Panc1 (cell line): ENCODE measurements at regions not wholly inside any gene's neighbourhood (a gene's known extent, or its start where the extent isn't known, plus 50 kb on each side); places are given as distances from the start of the nearest gene placed in this dataset.

Source experiments
- SIN3A ChIP-seq: IDR thresholded peaks from 2 replicates; pipeline ENCODE4 v1.6.1; 2012; ENCODE audit warnings: low read depth, mild to moderate bottlenecking, low read length, moderate library complexity, borderline replicate concordance; ENCODE audit not compliant: insufficient read depth
- TCF7L2 ChIP-seq: IDR thresholded peaks from 2 replicates; pipeline ENCODE4 v1.6.1; 2011; ENCODE audit warnings: mild to moderate bottlenecking, low read depth, low read length, inconsistent platforms
- TF ChIP-seq, protein P1 (sequence below): fragments of 450-650 bp; IDR thresholded peaks from 2 replicates; pipeline ENCODE4 v1.5.1; 2017; ENCODE audit warnings: mild to moderate bottlenecking
- TF ChIP-seq, protein P2 (sequence below), 2 experiments: IDR thresholded peaks; 2 replicates each; pipeline ENCODE4 v1.6.1; 2011 to 2012; ENCODE audit warnings: low read depth in 2 of 2, control low read depth in 1 of 2, low read length in 1 of 2, mild to moderate bottlenecking in 1 of 2, moderate library complexity in 1 of 2; ENCODE audit not compliant: insufficient read depth in 1 of 2

DNA sequence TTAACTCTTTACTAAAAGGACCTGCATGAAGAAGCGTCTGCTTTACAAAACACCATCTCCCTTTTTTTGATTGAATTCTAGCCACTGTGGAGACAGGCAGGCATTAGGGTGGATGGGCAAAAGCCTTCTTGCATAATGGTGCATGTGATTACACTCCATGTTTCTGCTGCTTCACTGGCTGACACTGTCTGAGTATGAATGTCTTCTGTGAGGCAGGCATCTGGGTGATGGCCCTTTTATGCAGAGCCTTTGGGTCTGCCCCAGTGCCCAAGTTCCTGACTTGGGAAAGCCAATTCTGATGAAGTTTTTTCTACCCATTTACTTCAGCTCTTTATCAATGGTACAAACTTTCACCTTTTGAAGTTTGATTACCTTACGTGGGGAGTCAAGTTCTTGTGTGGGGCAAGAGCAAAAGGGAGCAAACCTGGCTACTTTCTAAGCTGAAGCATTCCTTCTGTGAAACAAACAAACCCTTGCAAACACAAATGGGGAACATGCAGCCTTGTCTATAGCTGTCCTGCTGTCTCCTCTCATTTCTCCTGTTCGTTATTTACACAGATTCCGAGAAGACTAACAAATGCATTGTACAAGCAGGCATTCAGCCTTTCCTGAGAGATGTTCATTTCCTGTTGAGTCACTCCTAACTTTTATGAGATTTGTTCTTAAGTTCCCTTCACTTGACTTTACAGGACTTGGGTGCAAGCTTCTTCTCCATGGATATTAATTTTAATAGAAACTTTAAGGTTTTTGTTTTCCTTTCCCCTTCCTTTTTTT is 301.9 kb downstream of the TLL1 start:
- TF ChIP-seq, protein P1, sequence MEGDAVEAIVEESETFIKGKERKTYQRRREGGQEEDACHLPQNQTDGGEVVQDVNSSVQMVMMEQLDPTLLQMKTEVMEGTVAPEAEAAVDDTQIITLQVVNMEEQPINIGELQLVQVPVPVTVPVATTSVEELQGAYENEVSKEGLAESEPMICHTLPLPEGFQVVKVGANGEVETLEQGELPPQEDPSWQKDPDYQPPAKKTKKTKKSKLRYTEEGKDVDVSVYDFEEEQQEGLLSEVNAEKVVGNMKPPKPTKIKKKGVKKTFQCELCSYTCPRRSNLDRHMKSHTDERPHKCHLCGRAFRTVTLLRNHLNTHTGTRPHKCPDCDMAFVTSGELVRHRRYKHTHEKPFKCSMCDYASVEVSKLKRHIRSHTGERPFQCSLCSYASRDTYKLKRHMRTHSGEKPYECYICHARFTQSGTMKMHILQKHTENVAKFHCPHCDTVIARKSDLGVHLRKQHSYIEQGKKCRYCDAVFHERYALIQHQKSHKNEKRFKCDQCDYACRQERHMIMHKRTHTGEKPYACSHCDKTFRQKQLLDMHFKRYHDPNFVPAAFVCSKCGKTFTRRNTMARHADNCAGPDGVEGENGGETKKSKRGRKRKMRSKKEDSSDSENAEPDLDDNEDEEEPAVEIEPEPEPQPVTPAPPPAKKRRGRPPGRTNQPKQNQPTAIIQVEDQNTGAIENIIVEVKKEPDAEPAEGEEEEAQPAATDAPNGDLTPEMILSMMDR, result no peak
- TF ChIP-seq, protein P2, sequence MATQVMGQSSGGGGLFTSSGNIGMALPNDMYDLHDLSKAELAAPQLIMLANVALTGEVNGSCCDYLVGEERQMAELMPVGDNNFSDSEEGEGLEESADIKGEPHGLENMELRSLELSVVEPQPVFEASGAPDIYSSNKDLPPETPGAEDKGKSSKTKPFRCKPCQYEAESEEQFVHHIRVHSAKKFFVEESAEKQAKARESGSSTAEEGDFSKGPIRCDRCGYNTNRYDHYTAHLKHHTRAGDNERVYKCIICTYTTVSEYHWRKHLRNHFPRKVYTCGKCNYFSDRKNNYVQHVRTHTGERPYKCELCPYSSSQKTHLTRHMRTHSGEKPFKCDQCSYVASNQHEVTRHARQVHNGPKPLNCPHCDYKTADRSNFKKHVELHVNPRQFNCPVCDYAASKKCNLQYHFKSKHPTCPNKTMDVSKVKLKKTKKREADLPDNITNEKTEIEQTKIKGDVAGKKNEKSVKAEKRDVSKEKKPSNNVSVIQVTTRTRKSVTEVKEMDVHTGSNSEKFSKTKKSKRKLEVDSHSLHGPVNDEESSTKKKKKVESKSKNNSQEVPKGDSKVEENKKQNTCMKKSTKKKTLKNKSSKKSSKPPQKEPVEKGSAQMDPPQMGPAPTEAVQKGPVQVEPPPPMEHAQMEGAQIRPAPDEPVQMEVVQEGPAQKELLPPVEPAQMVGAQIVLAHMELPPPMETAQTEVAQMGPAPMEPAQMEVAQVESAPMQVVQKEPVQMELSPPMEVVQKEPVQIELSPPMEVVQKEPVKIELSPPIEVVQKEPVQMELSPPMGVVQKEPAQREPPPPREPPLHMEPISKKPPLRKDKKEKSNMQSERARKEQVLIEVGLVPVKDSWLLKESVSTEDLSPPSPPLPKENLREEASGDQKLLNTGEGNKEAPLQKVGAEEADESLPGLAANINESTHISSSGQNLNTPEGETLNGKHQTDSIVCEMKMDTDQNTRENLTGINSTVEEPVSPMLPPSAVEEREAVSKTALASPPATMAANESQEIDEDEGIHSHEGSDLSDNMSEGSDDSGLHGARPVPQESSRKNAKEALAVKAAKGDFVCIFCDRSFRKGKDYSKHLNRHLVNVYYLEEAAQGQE (IDR thresholded peaks at IDR 0.05; ENCODE audit: insufficient read depth in 1 of 2, low read depth in 2 of 2, low read length in 1 of 2), result no peak
- TF ChIP-seq SIN3A, result no peak
- TF ChIP-seq TCF7L2, result no peak
